Bronchial epithelial cell (primary cell): ENCODE measurements at regions not wholly inside any gene's neighbourhood (a gene's known extent, or its start where the extent isn't known, plus 50 kb on each side); places are given as distances from the start of the nearest gene placed in this dataset.
"Not testable (repeated sequence)": the region's sequence is repeated elsewhere in the genome, so short reads cannot be mapped to it uniquely, and the experiment has no call there.

Experiments used
- DNase-seq: peaks from one replicate; pipeline ENCODE4 v3.0.0-alpha.2; 2010; ENCODE audit warnings: low read depth
- FAIRE-seq: peaks from 2 replicates; lab custom pipeline; 2011; peaks lifted over from hg19 to GRCh38; lab: Jason Lieb, UNC
- H3K27me3 ChIP-seq: 2 replicates; pipeline ENCODE4 v1.5.1; 2011; ENCODE audit warnings: low read length; ENCODE audit not compliant: control insufficient read depth, insufficient read depth
- H3K36me3 ChIP-seq: 2 replicates; pipeline ENCODE4 v1.5.1; 2011; ENCODE audit warnings: low read length; ENCODE audit not compliant: control insufficient read depth, insufficient read depth
- H3K4me3 ChIP-seq: 2 replicates; pipeline ENCODE4 v1.5.1; 2011; ENCODE audit warnings: mild to moderate bottlenecking, low read depth, low read length, control low read depth
- CTCF ChIP-seq: IDR thresholded peaks from 2 replicates; pipeline ENCODE4 v1.5.1; 2011; ENCODE audit warnings: mild to moderate bottlenecking, moderate library complexity, low read length, control low read depth, inconsistent platforms; ENCODE audit not compliant: insufficient read depth, severe bottlenecking

GRCh38 chr6:137808836-137809315 lies 58.2 kb upstream of the TNFAIP3 start:
- FAIRE-seq = no peak

GRCh38 chr6:137809895-137810553 lies 57.0 kb upstream of the TNFAIP3 start:
- not testable (repeated sequence) for H3K27me3 ChIP-seq, DNase-seq, FAIRE-seq, H3K4me3 ChIP-seq, H3K36me3 ChIP-seq

More at GRCh38 chr6:137808836-137809315, 58.2 kb upstream of the TNFAIP3 start:
- no peak for DNase-seq
- H3K4me3 ChIP-seq = no peak overlapping the region
- no peaks in the 10 kb centered on the region for H3K27me3 ChIP-seq
- no peaks in the 10 kb centered on the region for H3K36me3 ChIP-seq
- TF ChIP-seq CTCF = no peak

GRCh38 chr6:137810554-137811120 lies 56.4 kb upstream of the TNFAIP3 start:
- no peaks in the 10 kb centered on the region for H3K36me3 ChIP-seq
- FAIRE-seq (no peak), DNase-seq (no peak)
- H3K4me3 ChIP-seq = no peak overlapping the region
- TF ChIP-seq CTCF = no peak
- H3K27me3 ChIP-seq = no peaks in the 10 kb centered on the region

- no peak for TF ChIP-seq CTCF
- Histone ChIP-seq H3K36me3 (no peaks in the 10 kb centered on the region), H3K4me3 (no peak overlapping the region), H3K27me3 (no peaks in the 10 kb centered on the region)
- no peak for FAIRE-seq
- DNase-seq = peak; percentile 97
These were observed 55.7 kb upstream of the TNFAIP3 start for GRCh38 chr6:137811121-137811915.

- no peaks in the 10 kb centered on the region for H3K36me3 ChIP-seq
- no peak overlapping the region for H3K4me3 ChIP-seq
- TF ChIP-seq CTCF = no peak
- H3K27me3 ChIP-seq = no peaks in the 10 kb centered on the region
- FAIRE-seq (no peak), DNase-seq (no peak)
These were observed 55.0 kb upstream of the TNFAIP3 start for GRCh38 chr6:137811916-137812553.
